ENCODE measurements at regions not wholly inside any gene's neighbourhood (a gene's known extent, or its start where the extent isn't known, plus 50 kb on each side); places are given as distances from the start of the nearest gene placed in this dataset.

- TF ChIP-seq CTCF (IDR thresholded peaks at IDR 0.05; ENCODE audit: low read length) = no peak
- TF ChIP-seq EZH2 (optimal IDR thresholded peaks at IDR 0.05; ENCODE audit: low read depth, low read length) = no peak
Observed at GRCh38 chr1:80673935-80674597, 1126.7 kb upstream of the ADGRL2 start.

Measured in MM.1S (cell line).